ENCODE measurements at regions not wholly inside any gene's neighbourhood (a gene's known extent, or its start where the extent isn't known, plus 50 kb on each side); places are given as distances from the start of the nearest gene placed in this dataset.

DNA sequence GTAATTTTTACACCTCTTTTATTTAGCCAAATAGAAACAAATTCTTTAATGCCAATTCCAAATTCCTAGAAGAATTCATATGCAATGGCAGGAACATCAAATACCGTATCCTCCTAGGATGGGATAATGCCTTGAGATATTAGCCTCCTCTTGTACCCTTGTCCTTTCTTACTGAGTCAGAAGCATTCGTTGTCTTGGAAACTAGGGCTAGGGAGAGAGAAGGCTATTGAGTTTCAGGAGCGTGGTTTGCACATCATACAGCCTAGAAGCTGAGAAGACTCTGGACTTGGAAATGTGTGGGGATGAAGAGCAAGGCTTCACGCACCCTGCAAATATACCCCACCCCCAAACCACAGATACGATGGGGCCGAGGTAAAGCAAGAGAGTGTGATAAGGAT, 300.7 kb downstream of the SP3 start:
- TF ChIP-seq, protein P1, sequence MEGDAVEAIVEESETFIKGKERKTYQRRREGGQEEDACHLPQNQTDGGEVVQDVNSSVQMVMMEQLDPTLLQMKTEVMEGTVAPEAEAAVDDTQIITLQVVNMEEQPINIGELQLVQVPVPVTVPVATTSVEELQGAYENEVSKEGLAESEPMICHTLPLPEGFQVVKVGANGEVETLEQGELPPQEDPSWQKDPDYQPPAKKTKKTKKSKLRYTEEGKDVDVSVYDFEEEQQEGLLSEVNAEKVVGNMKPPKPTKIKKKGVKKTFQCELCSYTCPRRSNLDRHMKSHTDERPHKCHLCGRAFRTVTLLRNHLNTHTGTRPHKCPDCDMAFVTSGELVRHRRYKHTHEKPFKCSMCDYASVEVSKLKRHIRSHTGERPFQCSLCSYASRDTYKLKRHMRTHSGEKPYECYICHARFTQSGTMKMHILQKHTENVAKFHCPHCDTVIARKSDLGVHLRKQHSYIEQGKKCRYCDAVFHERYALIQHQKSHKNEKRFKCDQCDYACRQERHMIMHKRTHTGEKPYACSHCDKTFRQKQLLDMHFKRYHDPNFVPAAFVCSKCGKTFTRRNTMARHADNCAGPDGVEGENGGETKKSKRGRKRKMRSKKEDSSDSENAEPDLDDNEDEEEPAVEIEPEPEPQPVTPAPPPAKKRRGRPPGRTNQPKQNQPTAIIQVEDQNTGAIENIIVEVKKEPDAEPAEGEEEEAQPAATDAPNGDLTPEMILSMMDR (IDR thresholded peaks at IDR 0.05), result no peak
- no peak for TF ChIP-seq POLR2A (IDR thresholded peaks at IDR 0.05)
